Lower leg skin (tissue), 3 donors: ENCODE measurements at regions not wholly inside any gene's neighbourhood (a gene's known extent, or its start where the extent isn't known, plus 50 kb on each side); places are given as distances from the start of the nearest gene placed in this dataset.

Source experiments
- CTCF ChIP-seq, 3 donors: fragments of 450-650 bp; IDR thresholded peaks; one replicate each; pipeline ENCODE4 v1.5.1; 2016; ENCODE audit warnings: antibody characterized with exemption in 3 of 3, mild to moderate bottlenecking in 3 of 3, moderate library complexity in 2 of 3
- POLR2A ChIP-seq, 2 donors: fragments of 450-650 bp; IDR thresholded peaks; one replicate each; pipeline ENCODE4 v1.6.1; 2016 to 2017; ENCODE audit warnings: antibody characterized with exemption in 2 of 2, mild to moderate bottlenecking in 1 of 2, moderate library complexity in 1 of 2

GRCh38 chr6:154625721-154626120 lies 107.5 kb upstream of the SCAF8 start:
- TF ChIP-seq POLR2A (IDR thresholded peaks at IDR 0.05) = no peak
- no peak for TF ChIP-seq CTCF (IDR thresholded peaks at IDR 0.05)
